ENCODE measurements at regions not wholly inside any gene's neighbourhood (a gene's known extent, or its start where the extent isn't known, plus 50 kb on each side); places are given as distances from the start of the nearest gene placed in this dataset.
A peak's percentile ranks its signal among the peaks of the same experiment; 100 is the strongest.
"Not testable (repeated sequence)": the region's sequence is repeated elsewhere in the genome, so short reads cannot be mapped to it uniquely, and the experiment has no call there.

GRCh38 chr20:61056627-61057442, 195.2 kb upstream of the CDH4 start:
- no peak for DNase-seq

GRCh38 chr20:61057443-61058121, 194.5 kb upstream of the CDH4 start:
- DNase-seq = no peak

GRCh38 chr20:61061981-61062380, 190.1 kb upstream of the CDH4 start:
- no peak for DNase-seq

GRCh38 chr20:61065853-61066252, 186.2 kb upstream of the CDH4 start:
- no peak for DNase-seq

GRCh38 chr20:61066526-61066925, 185.5 kb upstream of the CDH4 start:
- no peak for DNase-seq

- no peak for DNase-seq
Observed at GRCh38 chr20:61067221-61067620, 184.8 kb upstream of the CDH4 start.

- no peak for DNase-seq
Observed at GRCh38 chr20:61072398-61072797, 179.7 kb upstream of the CDH4 start.

GRCh38 chr20:61073376-61073775, 178.7 kb upstream of the CDH4 start:
- DNase-seq = no peak

- DNase-seq = no peak
Observed at GRCh38 chr20:61082720-61083119, 169.3 kb upstream of the CDH4 start.

- DNase-seq = no peak
Observed at GRCh38 chr20:61083431-61083830, 168.6 kb upstream of the CDH4 start.

GRCh38 chr20:61086031-61086430, 166.0 kb upstream of the CDH4 start:
- no peak for DNase-seq

- DNase-seq = no peak
Observed at GRCh38 chr20:61090541-61090940, 161.5 kb upstream of the CDH4 start.

- no peak for DNase-seq
Observed at GRCh38 chr20:61092251-61092650, 159.8 kb upstream of the CDH4 start.

GRCh38 chr20:61094581-61094980, 157.5 kb upstream of the CDH4 start:
- no peak for DNase-seq

GRCh38 chr20:61096463-61096862, 155.6 kb upstream of the CDH4 start:
- DNase-seq = no peak

GRCh38 chr20:61099806-61100205, 152.3 kb upstream of the CDH4 start:
- no peak for DNase-seq

GRCh38 chr20:61100489-61100888, 151.6 kb upstream of the CDH4 start:
- no peak for DNase-seq

GRCh38 chr20:61101321-61101720, 150.7 kb upstream of the CDH4 start:
- not testable (repeated sequence) for DNase-seq

GRCh38 chr20:61104232-61104631, 147.8 kb upstream of the CDH4 start:
- no peak for DNase-seq

- no peak for DNase-seq
Observed at GRCh38 chr20:61105395-61105794, 146.7 kb upstream of the CDH4 start.

- no peak for DNase-seq
Observed at GRCh38 chr20:61106438-61106837, 145.6 kb upstream of the CDH4 start.

- DNase-seq = no peak
Observed at GRCh38 chr20:61109221-61109805, 142.7 kb upstream of the CDH4 start.

GRCh38 chr20:61112515-61112914, 139.5 kb upstream of the CDH4 start:
- peak; percentile 31 for DNase-seq

GRCh38 chr20:61113731-61114130, 138.3 kb upstream of the CDH4 start:
- no peak for DNase-seq

Data from fibroblast of skin of abdomen (primary cell).